Spleen (tissue), 7 donors: ENCODE measurements at regions not wholly inside any gene's neighbourhood (a gene's known extent, or its start where the extent isn't known, plus 50 kb on each side); places are given as distances from the start of the nearest gene placed in this dataset.

ENCODE experiments used
- POLR2A ChIP-seq, 3 donors: fragments of 450-650 bp; IDR thresholded peaks; one replicate each; pipeline ENCODE4 v1.5.1; 2017; ENCODE audit warnings: antibody characterized with exemption in 3 of 3, mild to moderate bottlenecking in 1 of 3
- POLR2AphosphoS5 ChIP-seq, 3 donors: sonication (generic); formaldehyde crosslinking; IDR thresholded peaks; one replicate each; pipeline ENCODE4 v1.5.1; 2017; ENCODE audit warnings: antibody characterized with exemption in 3 of 3
- TF ChIP-seq, protein P1 (sequence below), 11 experiments: fragments of 200-600 bp in 7 of 11; fragments of 450-650 bp in 4 of 11; sonication (generic) in 4 of 11; IDR thresholded peaks in 8 of 11; conservative IDR thresholded peaks in 3 of 11; 1 replicate in 7 of 11; 2 replicates in 4 of 11; pipeline versions ENCODE4 v1.4.0 to v1.8.0; 2016 to 2021; ENCODE audit warnings: antibody characterized with exemption in 11 of 11, inconsistent platforms in 4 of 11, mild to moderate bottlenecking in 1 of 11
- donor health status: DM: no; HTN: no; CAD: no; lungs with moderate emphysema.
- donor health status: DM: no; HTN: no; CAD: no.
- donor health status: DM: no; HTN: no; CAD: no.

DNA sequence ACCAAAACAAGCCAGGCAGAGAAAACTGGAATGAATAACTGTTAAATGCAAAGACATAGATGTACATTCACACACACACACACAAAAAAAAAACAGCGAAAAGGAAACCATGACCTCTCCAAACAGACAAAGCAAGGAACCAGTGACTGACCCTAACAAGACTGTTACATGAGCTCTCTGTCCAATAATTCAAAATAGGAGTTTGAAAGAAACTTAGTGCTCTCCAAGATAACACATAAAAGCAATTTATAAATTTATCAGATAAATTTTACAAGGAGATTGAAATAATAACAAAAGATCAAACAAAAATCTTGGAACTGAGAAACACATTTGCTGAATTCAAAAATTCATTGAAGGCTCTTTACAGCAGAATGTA is 423.5 kb upstream of the RGMB start:
- TF ChIP-seq, protein P1, sequence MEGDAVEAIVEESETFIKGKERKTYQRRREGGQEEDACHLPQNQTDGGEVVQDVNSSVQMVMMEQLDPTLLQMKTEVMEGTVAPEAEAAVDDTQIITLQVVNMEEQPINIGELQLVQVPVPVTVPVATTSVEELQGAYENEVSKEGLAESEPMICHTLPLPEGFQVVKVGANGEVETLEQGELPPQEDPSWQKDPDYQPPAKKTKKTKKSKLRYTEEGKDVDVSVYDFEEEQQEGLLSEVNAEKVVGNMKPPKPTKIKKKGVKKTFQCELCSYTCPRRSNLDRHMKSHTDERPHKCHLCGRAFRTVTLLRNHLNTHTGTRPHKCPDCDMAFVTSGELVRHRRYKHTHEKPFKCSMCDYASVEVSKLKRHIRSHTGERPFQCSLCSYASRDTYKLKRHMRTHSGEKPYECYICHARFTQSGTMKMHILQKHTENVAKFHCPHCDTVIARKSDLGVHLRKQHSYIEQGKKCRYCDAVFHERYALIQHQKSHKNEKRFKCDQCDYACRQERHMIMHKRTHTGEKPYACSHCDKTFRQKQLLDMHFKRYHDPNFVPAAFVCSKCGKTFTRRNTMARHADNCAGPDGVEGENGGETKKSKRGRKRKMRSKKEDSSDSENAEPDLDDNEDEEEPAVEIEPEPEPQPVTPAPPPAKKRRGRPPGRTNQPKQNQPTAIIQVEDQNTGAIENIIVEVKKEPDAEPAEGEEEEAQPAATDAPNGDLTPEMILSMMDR (IDR thresholded peaks at IDR 0.05 in 8 of 11, conservative IDR thresholded peaks at IDR 0.05 in 3 of 11), result no peak
- TF ChIP-seq POLR2A (IDR thresholded peaks at IDR 0.05) (no peak), POLR2AphosphoS5 (IDR thresholded peaks at IDR 0.05) (no peak)
